ENCODE measurements at regions not wholly inside any gene's neighbourhood (a gene's known extent, or its start where the extent isn't known, plus 50 kb on each side); places are given as distances from the start of the nearest gene placed in this dataset.

GRCh38 chr4:100083289-100083688, 107.0 kb downstream of the DDIT4L start:
- no peak for DNase-seq (ENCODE audit: low spot score)

GRCh38 chr4:100082852-100083251, 107.4 kb downstream of the DDIT4L start:
- DNase-seq (ENCODE audit: low spot score) = no peak

GRCh38 chr4:100081491-100081890, 108.8 kb downstream of the DDIT4L start:
- no peak for DNase-seq (ENCODE audit: low spot score)

GRCh38 chr4:100079264-100079663, 111.0 kb downstream of the DDIT4L start:
- no peak for DNase-seq (ENCODE audit: low spot score)

DNA sequence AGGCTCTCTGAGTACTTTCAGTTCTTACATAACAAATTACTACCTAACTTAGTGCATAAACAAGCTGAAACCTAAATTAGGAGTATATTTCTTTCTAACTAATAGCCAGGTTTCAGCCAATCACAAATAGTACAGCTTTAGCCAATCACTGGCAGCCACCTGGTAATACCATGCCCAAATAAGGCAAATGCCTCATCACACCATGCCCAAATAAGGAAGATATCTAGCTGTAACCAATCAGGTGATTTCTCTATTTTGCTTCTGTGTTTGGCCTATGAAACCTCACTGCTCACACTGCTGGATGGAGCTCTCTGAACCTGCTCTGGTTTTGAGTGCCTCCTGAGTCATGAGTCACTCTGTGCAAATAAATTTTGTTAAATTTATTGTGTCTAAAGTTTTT, 113.5 kb downstream of the DDIT4L start:
- no peak for DNase-seq (ENCODE audit: low spot score)

DNA sequence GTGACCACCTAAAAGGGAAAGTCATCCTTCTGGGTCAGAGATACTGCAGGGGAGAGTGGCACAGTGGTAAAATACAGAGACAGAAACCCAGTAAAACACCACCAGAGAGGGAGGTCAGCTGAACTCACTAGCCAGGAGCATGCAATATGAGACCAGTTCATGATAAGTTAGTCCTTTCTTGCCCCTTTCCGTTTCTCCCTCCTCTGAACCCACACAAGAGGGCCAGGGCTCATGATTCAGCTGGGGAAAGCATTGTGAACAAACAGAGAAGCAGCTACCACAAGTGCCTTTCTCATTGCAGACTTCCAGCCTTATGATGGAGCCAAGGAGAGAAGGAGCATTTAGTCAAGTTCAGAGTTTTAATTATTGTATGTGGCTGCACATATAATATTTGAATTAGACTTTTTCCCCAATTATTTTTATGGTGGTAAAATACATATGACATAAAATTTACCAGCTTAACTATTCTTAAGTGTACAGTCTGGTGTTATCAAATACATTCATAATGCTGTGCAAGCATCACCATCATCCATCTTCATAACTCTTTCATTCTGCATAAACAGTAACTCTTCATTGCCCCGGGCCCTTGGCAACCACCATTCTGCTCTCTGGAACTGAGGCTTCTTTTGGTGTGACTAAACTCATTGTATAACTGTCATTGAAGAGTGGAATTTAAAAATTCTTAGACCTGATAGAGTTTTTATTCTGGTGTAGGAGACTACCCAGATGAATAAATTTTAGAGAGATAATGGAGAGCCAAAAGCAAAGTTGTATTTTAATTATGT, 114.6 kb downstream of the DDIT4L start:
- DNase-seq (ENCODE audit: low spot score) = no peak

DNA sequence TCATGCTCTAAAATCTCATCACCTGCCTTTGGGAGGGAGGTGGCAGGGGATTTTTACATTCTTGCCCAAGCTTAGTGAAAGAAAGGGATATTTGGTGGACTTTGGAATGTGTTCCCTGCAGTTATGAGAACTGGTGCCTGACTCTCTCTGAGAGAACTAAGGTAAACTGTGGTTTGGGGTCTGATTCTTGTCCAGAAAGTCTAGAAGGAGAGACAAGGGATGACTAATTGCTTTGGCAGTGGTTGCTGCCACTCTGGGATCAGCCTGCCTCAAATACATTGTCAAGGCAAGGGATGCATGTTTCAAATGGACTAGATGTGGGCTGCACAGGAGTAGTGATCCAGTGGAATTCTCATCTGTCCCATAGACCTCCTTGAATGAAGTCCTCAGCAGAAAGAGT, 115.2 kb downstream of the DDIT4L start:
- no peak for DNase-seq (ENCODE audit: low spot score)

GRCh38 chr4:100071506-100071905, 118.8 kb downstream of the DDIT4L start:
- no peak for DNase-seq (ENCODE audit: low spot score)

GRCh38 chr4:100070868-100071267, 119.4 kb downstream of the DDIT4L start:
- DNase-seq (ENCODE audit: low spot score) = no peak

DNA sequence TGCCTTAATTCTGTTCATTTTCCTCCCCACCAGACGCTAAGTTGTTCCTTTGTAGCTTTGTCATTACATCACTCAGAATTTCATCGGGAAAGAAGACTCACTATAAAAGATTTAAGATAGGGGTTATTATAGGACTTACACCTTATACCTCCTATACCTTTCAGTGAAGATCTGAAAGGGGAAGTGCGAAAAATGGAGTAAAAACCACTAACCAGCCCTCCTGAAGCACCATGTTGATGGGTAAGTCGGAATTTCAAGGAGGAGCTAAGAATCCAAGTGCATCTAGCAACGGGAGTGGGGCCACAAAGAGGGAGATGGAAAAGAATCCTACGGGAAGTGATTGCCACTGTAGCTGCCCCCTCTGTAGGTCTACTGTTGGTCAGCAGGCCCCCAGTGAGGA, 119.1 kb upstream of the H2AZ1 start:
- DNase-seq (ENCODE audit: low spot score) = no peak

DNA sequence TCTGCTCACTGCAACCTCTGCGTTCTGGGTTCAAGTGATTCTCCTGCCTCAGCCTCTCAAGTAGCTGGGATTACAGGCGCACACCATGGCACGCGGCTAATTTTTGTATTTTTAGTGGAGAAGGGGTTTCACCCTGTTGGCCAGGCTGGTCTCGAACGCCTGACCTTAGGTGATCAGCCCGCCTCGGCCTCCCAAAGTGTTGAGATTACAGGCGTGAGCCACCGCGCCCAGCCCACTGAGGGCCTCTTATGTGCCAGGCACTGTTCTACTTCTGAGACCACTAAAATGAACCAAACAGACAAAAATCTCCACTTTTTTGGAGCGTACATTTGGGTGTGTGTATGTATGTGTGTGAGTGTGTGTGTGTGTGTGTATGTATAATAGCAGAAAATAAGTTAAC, 117.2 kb upstream of the H2AZ1 start:
- DNase-seq (ENCODE audit: low spot score) = no peak

- DNase-seq (ENCODE audit: low spot score) = no peak
Observed at GRCh38 chr4:100063355-100063754, 113.3 kb upstream of the H2AZ1 start.

- DNase-seq (ENCODE audit: low spot score) = no peak
Observed at GRCh38 chr4:100062921-100063320, 112.8 kb upstream of the H2AZ1 start.

GRCh38 chr4:100061835-100062234, 111.8 kb upstream of the H2AZ1 start:
- DNase-seq (ENCODE audit: low spot score) = peak; percentile 15

DNA sequence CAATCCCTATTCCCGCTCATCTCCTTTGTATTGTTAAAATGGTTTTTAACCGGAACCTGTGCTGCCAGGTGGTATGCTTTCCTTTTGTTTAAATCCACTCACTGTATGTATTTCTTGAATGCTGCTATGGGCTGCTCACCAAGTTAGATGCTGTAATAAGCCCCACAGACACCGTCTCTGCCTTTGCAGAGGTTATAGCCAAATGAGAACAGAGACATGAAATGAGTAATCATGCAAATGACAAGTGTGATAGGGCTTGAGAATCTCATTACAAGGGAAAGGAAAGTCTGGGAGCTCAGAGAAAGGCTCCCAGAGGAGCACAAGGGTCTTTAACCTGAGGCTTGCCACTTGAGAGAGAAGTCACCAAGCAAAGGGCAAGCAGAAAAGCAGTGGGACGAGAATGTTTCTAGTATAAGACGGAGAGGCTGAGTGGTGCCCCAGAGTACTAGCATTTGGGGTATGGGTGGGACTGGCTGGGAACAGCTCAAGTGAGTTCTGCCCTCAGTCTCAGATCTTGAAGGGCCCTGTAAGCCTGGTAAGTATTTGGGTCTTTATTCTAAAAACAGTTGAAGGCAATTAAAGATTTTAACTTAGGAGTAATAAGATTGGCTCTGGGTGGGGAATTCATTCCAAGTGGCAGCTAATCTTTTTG, 110.8 kb upstream of the H2AZ1 start:
- DNase-seq (ENCODE audit: low spot score) = no peak

DNA sequence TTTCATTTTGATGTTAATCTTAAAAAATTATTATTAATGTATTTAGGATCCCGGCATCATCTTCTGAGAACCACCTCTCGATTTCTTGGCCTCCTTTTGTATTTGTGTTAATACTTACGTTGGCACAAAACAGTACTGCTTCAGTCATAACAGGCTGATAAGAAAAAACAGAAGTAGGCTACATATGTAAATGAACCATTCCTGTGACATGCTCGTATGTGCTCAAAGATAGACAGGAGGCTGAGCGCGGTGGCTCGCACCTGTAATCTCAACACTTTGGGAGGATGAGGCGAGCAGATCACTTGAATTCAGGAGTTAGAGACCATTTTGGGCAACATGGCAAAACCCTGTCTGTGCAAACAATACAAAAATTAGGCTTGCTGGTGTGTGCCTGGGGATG, 109.4 kb upstream of the H2AZ1 start:
- DNase-seq (ENCODE audit: low spot score) = no peak

- no peak for DNase-seq (ENCODE audit: low spot score)
Observed at GRCh38 chr4:100056701-100057100, 106.6 kb upstream of the H2AZ1 start.

- DNase-seq (ENCODE audit: low spot score) = no peak
Observed at GRCh38 chr4:100054071-100054470, 104.0 kb upstream of the H2AZ1 start.

- no peak for DNase-seq (ENCODE audit: low spot score)
Observed at GRCh38 chr4:100049872-100050271, 99.8 kb upstream of the H2AZ1 start.

- no peak for DNase-seq (ENCODE audit: low spot score)
Observed at GRCh38 chr4:100042711-100043110, 92.6 kb upstream of the H2AZ1 start.

GRCh38 chr4:100042235-100042634, 92.2 kb upstream of the H2AZ1 start:
- no peak for DNase-seq (ENCODE audit: low spot score)

DNA sequence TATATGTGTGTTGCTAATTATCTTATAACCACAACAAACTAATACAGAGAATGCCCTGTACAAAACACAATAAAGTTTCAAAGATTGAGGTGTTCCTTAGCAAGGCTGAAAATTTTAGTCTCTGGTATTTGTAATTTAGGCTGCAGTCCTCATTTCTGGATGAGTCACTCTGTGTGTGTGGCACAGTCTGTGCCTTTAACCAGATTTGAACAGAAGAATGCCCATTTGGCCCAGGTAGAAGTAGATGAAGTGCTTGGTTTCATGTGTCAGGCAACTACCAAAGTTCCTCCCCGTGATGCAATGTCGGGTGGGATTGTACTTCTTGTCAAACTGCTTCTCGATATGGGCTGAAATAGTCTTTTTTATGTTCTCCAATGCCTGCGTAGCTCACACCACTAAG, 91.6 kb upstream of the H2AZ1 start:
- no peak for DNase-seq (ENCODE audit: low spot score)

DNA sequence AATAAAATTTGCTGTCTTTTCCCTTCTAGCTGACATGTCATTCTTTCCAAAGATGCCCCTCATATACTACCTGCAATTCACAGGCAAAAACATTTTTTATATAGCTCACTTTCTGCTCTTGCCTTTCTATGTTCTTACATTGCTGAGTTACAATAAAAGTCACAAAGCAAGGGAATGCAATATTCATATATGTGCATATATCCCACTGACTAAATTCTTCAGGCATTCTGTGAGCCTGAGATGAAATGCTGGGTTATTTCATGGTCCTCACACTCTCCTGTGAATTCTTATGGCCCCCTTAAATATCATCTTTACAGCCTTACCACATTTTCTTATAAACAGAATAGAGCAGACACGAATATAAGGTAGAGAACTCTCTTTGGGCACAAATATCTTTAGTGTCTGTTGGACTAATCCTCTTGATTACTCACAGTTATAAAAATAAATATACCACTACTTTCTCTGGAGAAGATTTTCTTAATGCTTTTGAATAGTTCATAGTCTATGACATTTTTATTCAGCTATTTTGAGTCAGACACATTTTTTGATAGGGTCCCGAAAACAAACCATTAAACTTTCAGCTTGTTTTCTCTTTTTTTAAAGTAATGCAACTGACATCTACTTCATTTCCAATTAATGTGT, 84.1 kb upstream of the H2AZ1 start:
- DNase-seq (ENCODE audit: low spot score) = no peak

All from GM03348 (cell line).